ENCODE measurements at regions not wholly inside any gene's neighbourhood (a gene's known extent, or its start where the extent isn't known, plus 50 kb on each side); places are given as distances from the start of the nearest gene placed in this dataset.
A peak's percentile ranks its signal among the peaks of the same experiment; 100 is the strongest.

- DNase-seq (no peak), ATAC-seq (peak in 1 of 4 donors; percentile 36)
- H3K9me3 ChIP-seq: peaks cover 0 to under 1% (median 0%) of the 10 kb centered on the region in 12 donors
- peaks cover 0 to 57% (median 13%) of the 10 kb centered on the region in 9 donors for H3K27me3 ChIP-seq
- peaks cover 0 to 7% (median 0%) of the 10 kb centered on the region in 12 donors for H3K4me1 ChIP-seq
- H3K36me3 ChIP-seq: no peaks in the 10 kb centered on the region
- WGBS, 4 donors: 45 to 60% (median 50%) methylated on average over 13 to 14 of the region's 14 CpGs
- intact Hi-C loops (cut with DNase I): no loop called here
- no peak overlapping the region for H3K4me3 ChIP-seq
- no peak overlapping the region for H3K27ac ChIP-seq
- TF ChIP-seq CTCF (IDR thresholded peaks at IDR 0.05): peak in 1 of 12 donors; percentile 9
- TF ChIP-seq POLR2A (IDR thresholded peaks at IDR 0.05): no peak
These were observed 287.4 kb upstream of the HDAC4 start for GRCh38 chr2:239688122-239688681.

GRCh38 chr2:239687441-239687840 lies 286.6 kb upstream of the HDAC4 start:
- Histone ChIP-seq H3K9me3 (peaks cover 0 to 9% (median 0%) of the 10 kb centered on the region in 12 donors), H3K36me3 (no peaks in the 10 kb centered on the region), H3K4me3 (no peak overlapping the region), H3K27ac (no peak overlapping the region), H3K27me3 (peaks cover 0 to 61% (median 13%) of the 10 kb centered on the region in 9 donors), H3K4me1 (peaks cover 0 to 7% (median 0%) of the 10 kb centered on the region in 12 donors)
- WGBS, 4 donors: 63 to 78% (median 75%) methylated on average over 5 of the region's 5 CpGs
- DNase-seq: no peak
- ATAC-seq: no peak
- intact Hi-C loops (cut with DNase I): no loop called here
- TF ChIP-seq POLR2A (IDR thresholded peaks at IDR 0.05) (no peak), CTCF (IDR thresholded peaks at IDR 0.05) (no peak)

DNA sequence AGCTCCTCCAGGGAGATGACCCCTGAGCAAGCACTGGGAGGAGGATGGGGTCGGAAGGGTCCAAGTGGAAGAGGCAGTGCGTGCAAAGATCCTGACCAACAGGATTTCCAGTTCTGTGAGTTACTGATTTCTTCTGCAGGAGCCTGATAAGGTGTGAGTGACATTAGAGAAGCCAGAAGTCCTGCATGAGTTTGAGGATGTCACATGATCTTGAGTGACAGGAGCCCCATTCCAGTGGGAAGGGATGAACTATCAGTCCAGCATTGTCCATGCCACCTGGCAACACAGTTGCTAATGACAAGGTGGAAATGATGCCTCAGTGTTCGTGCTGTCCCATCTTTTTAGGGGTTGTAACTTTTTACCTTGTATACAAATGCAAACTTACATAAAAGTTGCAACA lies 285.1 kb upstream of the HDAC4 start:
- Histone ChIP-seq H3K27ac (no peak overlapping the region), H3K36me3 (no peaks in the 10 kb centered on the region), H3K9me3 (peaks cover 0 to 17% (median 0%) of the 10 kb centered on the region in 12 donors), H3K27me3 (peaks cover 0 to 52% (median 13%) of the 10 kb centered on the region in 9 donors), H3K4me1 (peaks cover 0 to under 1% (median 0%) of the 10 kb centered on the region in 12 donors), H3K4me3 (no peak overlapping the region)
- TF ChIP-seq CTCF (IDR thresholded peaks at IDR 0.05) (no peak), POLR2A (IDR thresholded peaks at IDR 0.05) (no peak)
- ATAC-seq: no peak
- intact Hi-C loops (cut with DNase I): no loop called here
- WGBS, 4 donors: 42 to 56% (median 53%) methylated on average over 3 of the region's 3 CpGs
- DNase-seq: no peak

GRCh38 chr2:239685556-239685955 lies 284.7 kb upstream of the HDAC4 start:
- H3K27ac ChIP-seq: no peak overlapping the region
- TF ChIP-seq CTCF (IDR thresholded peaks at IDR 0.05) (no peak), POLR2A (IDR thresholded peaks at IDR 0.05) (no peak)
- H3K9me3 ChIP-seq: peaks cover 0 to 17% (median 0%) of the 10 kb centered on the region in 12 donors
- intact Hi-C loops (cut with DNase I): no loop called here
- DNase-seq: no peak
- no peak for ATAC-seq
- 73 to 80% (median 75%) methylated on average over 7 to 8 of the region's 8 CpGs for WGBS, 4 donors
- H3K36me3 ChIP-seq: no peaks in the 10 kb centered on the region
- H3K4me1 ChIP-seq: no peaks in the 10 kb centered on the region
- H3K4me3 ChIP-seq: no peak overlapping the region
- peaks cover 0 to 50% (median 13%) of the 10 kb centered on the region in 9 donors for H3K27me3 ChIP-seq
